Mesenchymal stem cell (in vitro differentiated cells and primary cell): ENCODE measurements at regions not wholly inside any gene's neighbourhood (a gene's known extent, or its start where the extent isn't known, plus 50 kb on each side); places are given as distances from the start of the nearest gene placed in this dataset. TPM values are rescaled to one million over a fixed set of nuclear protein-coding genes. Genes with fewer than 3 reads are reported as not detected.

Experiments
- DNase-seq: peaks from one replicate; pipeline ENCODE4 v3.0.0-alpha.2; 2013
- H2AFZ ChIP-seq: one replicate; pipeline ENCODE4 v1.6.1; 2013; ENCODE audit warnings: low read depth, mild to moderate bottlenecking, control low read depth, inconsistent platforms, low read length, moderate library complexity
- H2AK5ac ChIP-seq: 2 replicates; pipeline ENCODE4 v1.6.1; 2013; ENCODE audit warnings: low read length, moderate library complexity, mild to moderate bottlenecking, inconsistent platforms; ENCODE audit not compliant: severe bottlenecking
- H2BK120ac ChIP-seq: one replicate; pipeline ENCODE4 v1.6.1; 2013; ENCODE audit warnings: low read depth, mild to moderate bottlenecking, inconsistent platforms, low read length, moderate library complexity
- H2BK12ac ChIP-seq, 2 experiments: one replicate each; pipeline ENCODE4 v1.6.1; 2013; ENCODE audit warnings: inconsistent platforms in 2 of 2, low read length in 2 of 2, mild to moderate bottlenecking in 2 of 2, moderate library complexity in 2 of 2, control low read depth in 1 of 2
- H2BK15ac ChIP-seq: one replicate; pipeline ENCODE4 v1.6.1; 2013; ENCODE audit warnings: mild to moderate bottlenecking, low read depth, inconsistent platforms; ENCODE audit not compliant: poor library complexity, severe bottlenecking
- H2BK5ac ChIP-seq: 2 replicates; pipeline ENCODE4 v1.6.1; 2013; ENCODE audit warnings: low read depth, mild to moderate bottlenecking, low read length, control low read depth, inconsistent platforms; ENCODE audit not compliant: poor library complexity, severe bottlenecking
- H3K14ac ChIP-seq, 2 experiments: one replicate each; pipeline ENCODE4 v1.6.1; 2013; ENCODE audit warnings: inconsistent platforms in 2 of 2, low read length in 2 of 2, control low read depth in 1 of 2, mild to moderate bottlenecking in 1 of 2, moderate library complexity in 1 of 2
- H3K18ac ChIP-seq, 2 experiments: one replicate each; pipeline ENCODE4 v1.6.1; 2013; ENCODE audit warnings: inconsistent platforms in 2 of 2, low read length in 2 of 2, control low read depth in 1 of 2, low read depth in 1 of 2, mild to moderate bottlenecking in 1 of 2
- H3K23ac ChIP-seq, 2 experiments: one replicate each; pipeline ENCODE4 v1.6.1; 2013; ENCODE audit warnings: inconsistent platforms in 2 of 2, low read length in 2 of 2, mild to moderate bottlenecking in 2 of 2, moderate library complexity in 2 of 2, control low read depth in 1 of 2
- H3K27ac ChIP-seq: 2 replicates; pipeline ENCODE4 v1.5.1; 2013; ENCODE audit warnings: mild to moderate bottlenecking, moderate library complexity, low read length, control low read depth, inconsistent platforms; ENCODE audit not compliant: poor library complexity, severe bottlenecking
- H3K27me3 ChIP-seq, 2 experiments: 2 replicates each; pipeline versions ENCODE4 v1.6.1 to v1.7.0; 2013; ENCODE audit warnings: low read length in 2 of 2, mild to moderate bottlenecking in 2 of 2, moderate library complexity in 2 of 2, control low read depth in 1 of 2, inconsistent platforms in 1 of 2; ENCODE audit not compliant: control insufficient read depth in 1 of 2, insufficient read depth in 1 of 2
- H3K36me3 ChIP-seq, 2 experiments: 2 replicates each; pipeline versions ENCODE4 v1.6.1 to v1.7.0; 2013; ENCODE audit warnings: low read length in 2 of 2, control low read depth in 1 of 2, inconsistent platforms in 1 of 2, low read depth in 1 of 2, mild to moderate bottlenecking in 1 of 2; ENCODE audit not compliant: insufficient read depth in 2 of 2, control insufficient read depth in 1 of 2
- H3K4ac ChIP-seq, 2 experiments: one replicate each; pipeline ENCODE4 v1.6.1; 2013; ENCODE audit warnings: inconsistent platforms in 2 of 2, low read length in 2 of 2, mild to moderate bottlenecking in 2 of 2, moderate library complexity in 2 of 2, control low read depth in 1 of 2, low read depth in 1 of 2
- H3K4me1 ChIP-seq: 2 replicates; pipeline ENCODE4 v1.6.1; 2013; ENCODE audit warnings: low read depth, low read length, control low read depth; ENCODE audit not compliant: control insufficient read depth, insufficient read depth
- H3K4me2 ChIP-seq: 2 replicates; pipeline ENCODE4 v1.6.1; 2013; ENCODE audit warnings: low read length, mild to moderate bottlenecking, inconsistent platforms; ENCODE audit not compliant: poor library complexity, severe bottlenecking
- H3K4me3 ChIP-seq, 2 experiments: 2 replicates each; pipeline versions ENCODE4 v1.5.1 to v1.7.0; 2013; ENCODE audit warnings: low read length in 2 of 2, mild to moderate bottlenecking in 2 of 2, control low read depth in 1 of 2, low read depth in 1 of 2; ENCODE audit not compliant: insufficient read depth in 1 of 2
- H3K79me1 ChIP-seq: replicated peaks from 2 replicates; pipeline ENCODE4 v1.6.1; 2013; ENCODE audit warnings: mild to moderate bottlenecking, control low read depth, low read length, inconsistent platforms; ENCODE audit not compliant: poor library complexity, severe bottlenecking
- H3K9ac ChIP-seq: 2 replicates; pipeline ENCODE4 v1.7.0; 2013; ENCODE audit warnings: mild to moderate bottlenecking, low read length, moderate library complexity
- H3K9me3 ChIP-seq: 2 replicates; pipeline ENCODE4 v1.7.0; 2013; ENCODE audit warnings: mild to moderate bottlenecking, low read length; ENCODE audit not compliant: control insufficient read depth
- H4K8ac ChIP-seq: one replicate; pipeline ENCODE4 v1.6.1; 2013; ENCODE audit warnings: inconsistent platforms, mild to moderate bottlenecking, low read length, moderate library complexity
- H4K91ac ChIP-seq: one replicate; pipeline ENCODE4 v1.6.1; 2013; ENCODE audit warnings: mild to moderate bottlenecking, low read length, inconsistent platforms
- WGBS: methylation state at CpG from one replicate; pipeline ENCODE4 v1.1.7; 2013; ENCODE audit warnings: mixed read lengths; 5-methylcytosine and 5-hydroxymethylcytosine counted together
- small RNA-seq: library from polyadenylated mRNA; stranded (forward); fragments of <200 nt; extraction: miRNeasy Mini kit (QIAGEN cat#:217004); gene quantifications from one replicate; pipeline ENCODE3, GENCODE V24; 2013; ENCODE audit warnings: low read depth

GRCh38 chr6:122339661-122340060 lies 59.8 kb upstream of the HSF2 start:
- no peak overlapping the region for H3K14ac ChIP-seq
- no peak overlapping the region for H2BK12ac ChIP-seq
- no peak overlapping the region for H3K27ac ChIP-seq
- H4K91ac ChIP-seq = no peak overlapping the region
- no peak overlapping the region for H3K23ac ChIP-seq
- no peaks in the 10 kb centered on the region for H3K36me3 ChIP-seq
- no peak overlapping the region for H2BK120ac ChIP-seq
- 30% methylated on average over 2 of the region's 2 CpGs for WGBS
- no peaks in the 10 kb centered on the region for H3K79me1 ChIP-seq
- H4K8ac ChIP-seq = no peak overlapping the region
- no peak overlapping the region for H2BK5ac ChIP-seq
- H3K9ac ChIP-seq = no peak overlapping the region
- no peak overlapping the region for H2AFZ ChIP-seq
- H2AK5ac ChIP-seq = no peak overlapping the region
- peaks cover 0 to 3% of the 10 kb centered on the region in 2 experiments for H3K27me3 ChIP-seq
- H3K4me2 ChIP-seq = no peak overlapping the region
- H3K9me3 ChIP-seq = no peaks in the 10 kb centered on the region
- H3K4ac ChIP-seq = no peak overlapping the region
- H2BK15ac ChIP-seq = no peak overlapping the region
- no peaks in the 10 kb centered on the region for H3K4me1 ChIP-seq
- no peak for DNase-seq
- H3K18ac ChIP-seq = no peak overlapping the region
- no peak overlapping the region for H3K4me3 ChIP-seq

DNA sequence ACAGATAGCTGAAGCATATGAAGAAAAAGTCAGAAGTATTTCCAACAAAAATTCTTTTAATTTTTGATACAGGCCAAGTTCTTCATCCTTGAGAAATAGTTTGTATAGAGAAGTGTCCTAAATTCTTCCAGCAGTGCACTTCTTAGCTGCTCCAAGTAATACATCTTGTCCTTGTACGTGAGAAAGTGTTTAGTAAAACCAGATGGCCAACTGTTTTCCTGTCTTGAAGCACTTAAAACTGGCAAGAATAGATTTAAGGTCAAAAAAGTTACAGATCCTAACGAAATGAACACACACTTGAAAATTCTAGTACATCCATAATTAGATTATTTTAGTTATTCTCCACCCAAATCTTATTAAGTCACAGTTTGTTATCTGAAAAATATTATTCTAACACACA lies 52.2 kb upstream of the HSF2 start:
- no peak overlapping the region for H2BK5ac ChIP-seq
- H3K4me3 ChIP-seq = no peak overlapping the region
- H4K91ac ChIP-seq = no peak overlapping the region
- H2AFZ ChIP-seq = no peak overlapping the region
- 0% methylated on average over 1 of the region's 2 CpGs for WGBS
- H3K23ac ChIP-seq = no peak overlapping the region
- H2BK12ac ChIP-seq = no peak overlapping the region
- no peak overlapping the region for H3K14ac ChIP-seq
- H3K4ac ChIP-seq = no peak overlapping the region
- H3K4me1 ChIP-seq = no peaks in the 10 kb centered on the region
- no peak overlapping the region for H4K8ac ChIP-seq
- no peak overlapping the region for H3K27ac ChIP-seq
- H3K9ac ChIP-seq = no peak overlapping the region
- no peak overlapping the region for H2BK15ac ChIP-seq
- H3K79me1 ChIP-seq = no peaks in the 10 kb centered on the region
- no peak overlapping the region for H2AK5ac ChIP-seq
- no peaks in the 10 kb centered on the region for H3K9me3 ChIP-seq
- H3K27me3 ChIP-seq = peaks cover 0 to 3% of the 10 kb centered on the region in 2 experiments
- no peak overlapping the region for H2BK120ac ChIP-seq
- no peak for DNase-seq
- no peaks in the 10 kb centered on the region for H3K36me3 ChIP-seq
- H3K4me2 ChIP-seq = no peak overlapping the region
- H3K18ac ChIP-seq = no peak overlapping the region

DNA sequence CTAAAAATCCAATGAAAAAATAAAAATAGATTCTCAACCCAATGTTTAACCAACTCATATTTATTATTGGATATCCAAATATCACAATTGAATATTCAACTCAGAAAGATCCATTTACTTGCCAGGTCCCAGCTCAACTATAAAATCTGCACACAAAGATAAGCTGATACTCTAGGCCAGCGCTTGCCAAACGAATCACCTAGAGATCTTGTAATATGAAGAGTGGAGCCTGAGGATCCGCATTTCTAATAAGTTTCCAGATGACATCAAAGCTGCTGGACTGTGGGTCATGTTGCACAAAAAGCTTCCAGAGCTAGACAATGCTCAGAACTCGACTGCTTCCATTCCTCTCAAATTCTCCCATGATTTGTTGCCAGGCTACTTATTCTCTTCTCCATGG lies 51.7 kb upstream of the HSF2 start:
- Histone ChIP-seq H3K4me1 (no peaks in the 10 kb centered on the region), H3K36me3 (no peaks in the 10 kb centered on the region), H2AFZ (no peak overlapping the region), H3K14ac (no peak overlapping the region), H2BK120ac (no peak overlapping the region), H3K27me3 (peaks cover 0 to 3% of the 10 kb centered on the region in 2 experiments), H3K79me1 (no peaks in the 10 kb centered on the region), H2BK5ac (no peak overlapping the region), H3K23ac (no peak overlapping the region), H3K9ac (no peak overlapping the region), H4K91ac (no peak overlapping the region), H3K4ac (no peak overlapping the region), H2BK15ac (no peak overlapping the region), H4K8ac (no peak overlapping the region), H3K9me3 (no peaks in the 10 kb centered on the region), H3K18ac (no peak overlapping the region), H3K4me2 (no peak overlapping the region), H3K4me3 (no peak overlapping the region), H2AK5ac (no peak overlapping the region), H2BK12ac (no peak overlapping the region), H3K27ac (no peak overlapping the region)
- no peak for DNase-seq
- 77% methylated on average over 4 of the region's 4 CpGs for WGBS

Small RNA genes in the stretch of these regions (small RNA-seq; reads per million reads assigned to genes)
- gene AL603865.2 (not detected), gene RNU1-18P (not detected), gene RNU2-8P (not detected), gene RNU4-76P (not detected)
